Prostate gland (tissue), 2 donors: ENCODE measurements at regions not wholly inside any gene's neighbourhood (a gene's known extent, or its start where the extent isn't known, plus 50 kb on each side); places are given as distances from the start of the nearest gene placed in this dataset.

ENCODE experiments used
- DNase-seq: peaks from one replicate; pipeline ENCODE4 v3.0.0-alpha.2; 2019; ENCODE audit warnings: low spot score
- H3K27ac ChIP-seq, 2 donors: fragments of 200-600 bp; sonication (generic); 2 replicates each; pipeline ENCODE4 v1.5.1; 2017 to 2019
- H3K27me3 ChIP-seq: fragments of 200-600 bp; sonication (generic); replicated peaks from 2 replicates; pipeline ENCODE4 v1.5.1; 2019; ENCODE audit not compliant: insufficient read depth
- H3K36me3 ChIP-seq, 2 donors: fragments of 200-600 bp; sonication (generic); 1 replicate in 1 of 2; 2 replicates in 1 of 2; pipeline versions ENCODE4 v1.5.1 to v1.8.1; 2017 to 2019
- H3K4me1 ChIP-seq: fragments of 200-600 bp; sonication (generic); replicated peaks from 2 replicates; pipeline ENCODE4 v1.5.1; 2019
- H3K4me3 ChIP-seq, 2 donors: fragments of 200-600 bp; sonication (generic); 2 replicates each; pipeline ENCODE4 v1.5.1; 2017 to 2019
- H3K9me3 ChIP-seq: fragments of 200-600 bp; sonication (generic); 2 replicates; pipeline ENCODE4 v1.5.1; 2017
- CTCF ChIP-seq, 4 experiments: fragments of 200-600 bp in 2 of 4; fragments of 450-650 bp in 2 of 4; sonication (generic) in 2 of 4; IDR thresholded peaks; 1 replicate in 3 of 4; 2 replicates in 1 of 4; pipeline ENCODE4 v1.5.1; 2016 to 2019; ENCODE audit warnings: antibody characterized with exemption in 4 of 4, mild to moderate bottlenecking in 2 of 4, moderate library complexity in 2 of 4
- POLR2A ChIP-seq: fragments of 450-650 bp; IDR thresholded peaks from one replicate; pipeline ENCODE4 v1.6.1; 2016; ENCODE audit warnings: antibody characterized with exemption, mild to moderate bottlenecking
- POLR2AphosphoS5 ChIP-seq: sonication (generic); formaldehyde crosslinking; IDR thresholded peaks from one replicate; pipeline ENCODE4 v1.6.1; 2017; ENCODE audit warnings: antibody characterized with exemption
- WGBS: methylation state at CpG from one replicate; pipeline ENCODE4 v1.1.5; 2018; 5-methylcytosine and 5-hydroxymethylcytosine counted together
- intact Hi-C: fragments of 100-400 bp; cut with DNase I; formaldehyde crosslinking; loops from one replicate; pipeline ENCODE4 v1.14.2; 2022

GRCh38 chr20:24741493-24742072 is 207.5 kb upstream of the CST7 start:
- H3K4me3 ChIP-seq, result no peak overlapping the region
- DNase-seq, result no peak
- no peaks in the 10 kb centered on the region for H3K36me3 ChIP-seq
- no peaks in the 10 kb centered on the region for H3K4me1 ChIP-seq
- no peak overlapping the region for H3K27ac ChIP-seq
- intact Hi-C loops, result no loop called here
- H3K27me3 ChIP-seq, result no peaks in the 10 kb centered on the region
- 88% methylated on average over 11 of the region's 11 CpGs for WGBS
- H3K9me3 ChIP-seq, result no peaks in the 10 kb centered on the region
- TF ChIP-seq CTCF (IDR thresholded peaks at IDR 0.05) (no peak), POLR2AphosphoS5 (no peak), POLR2A (no peak)

DNA sequence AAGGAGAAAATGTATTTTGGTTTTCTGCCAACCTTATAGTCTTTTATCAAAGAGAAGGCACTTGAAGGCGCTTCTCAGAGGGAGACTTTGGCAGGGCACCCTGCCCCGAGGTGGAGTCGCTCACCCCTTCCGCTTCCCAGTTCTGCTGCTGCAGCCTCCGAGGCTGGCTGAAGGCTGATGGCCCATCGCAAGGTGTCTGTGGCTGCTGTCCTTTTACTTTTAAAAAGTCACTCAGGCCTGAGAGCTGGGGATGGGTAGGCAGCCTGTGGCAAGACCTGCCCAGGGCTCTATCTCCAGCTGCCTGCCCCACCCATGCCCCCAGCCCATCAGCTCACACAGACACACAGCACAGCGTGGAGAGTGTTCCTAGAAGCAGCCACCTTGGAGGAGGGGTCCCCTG is 206.6 kb upstream of the CST7 start:
- WGBS, result 34% methylated on average over 7 of the region's 7 CpGs
- intact Hi-C loops, result no loop called here

DNA sequence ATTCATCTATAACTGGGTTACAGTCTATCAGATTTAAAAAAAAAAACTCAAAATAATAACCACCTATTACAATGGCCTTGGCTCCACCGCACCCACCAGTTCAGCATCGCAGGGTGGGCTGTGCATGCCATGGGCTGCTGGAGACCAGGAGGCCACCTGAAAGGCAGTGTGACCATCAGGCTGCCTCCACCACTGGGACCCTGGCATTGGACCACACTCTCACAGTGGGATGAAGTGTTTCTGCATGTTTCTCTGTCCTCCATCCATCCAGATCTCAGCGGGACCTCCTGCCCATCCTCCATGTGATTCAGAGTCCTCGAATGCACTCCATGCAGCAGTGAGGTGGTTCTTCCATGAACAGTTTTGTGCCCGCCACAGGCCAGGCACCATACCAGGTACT is 206.1 kb upstream of the CST7 start:
- Histone ChIP-seq H3K9me3 (no peaks in the 10 kb centered on the region), H3K4me3 (no peak overlapping the region), H3K27me3 (no peaks in the 10 kb centered on the region), H3K4me1 (no peaks in the 10 kb centered on the region), H3K27ac (no peak overlapping the region), H3K36me3 (no peaks in the 10 kb centered on the region)
- no peak for DNase-seq
- TF ChIP-seq POLR2AphosphoS5, result no peak
- TF ChIP-seq CTCF (IDR thresholded peaks at IDR 0.05), result no peak
- TF ChIP-seq POLR2A, result no peak
- WGBS, result 97% methylated on average over 5 of the region's 5 CpGs
- intact Hi-C loops, result no loop called here

More for the DNA sequence above, 206.6 kb upstream of the CST7 start:
- DNase-seq, result no peak
- no peak for TF ChIP-seq CTCF (IDR thresholded peaks at IDR 0.05)
- TF ChIP-seq POLR2A, result no peak
- TF ChIP-seq POLR2AphosphoS5, result no peak
- no peaks in the 10 kb centered on the region for H3K27me3 ChIP-seq
- H3K4me1 ChIP-seq, result no peaks in the 10 kb centered on the region
- no peak overlapping the region for H3K4me3 ChIP-seq
- no peaks in the 10 kb centered on the region for H3K36me3 ChIP-seq
- H3K9me3 ChIP-seq, result no peaks in the 10 kb centered on the region
- H3K27ac ChIP-seq, result no peak overlapping the region

DNA sequence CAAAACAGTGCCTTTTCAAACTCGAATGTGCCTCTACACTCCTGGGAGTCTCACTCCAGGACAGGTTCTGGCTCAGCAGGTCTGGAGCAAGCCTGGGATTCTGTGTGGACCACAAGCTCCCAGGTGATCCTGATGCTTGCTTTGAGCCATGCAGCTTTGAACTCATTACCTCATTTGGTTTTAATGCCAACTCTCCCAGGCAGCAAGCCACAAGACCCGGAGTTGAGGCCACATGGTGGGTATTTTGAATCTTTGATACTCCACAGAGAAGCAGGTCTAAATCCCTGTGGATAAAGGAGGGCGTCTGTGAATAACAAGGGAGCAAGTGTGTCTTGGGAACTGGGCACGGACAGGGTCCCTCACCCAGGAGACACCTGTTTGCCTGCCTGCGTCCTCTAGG is 205.4 kb upstream of the CST7 start:
- no peak for DNase-seq
- H3K4me1 ChIP-seq, result no peaks in the 10 kb centered on the region
- intact Hi-C loops, result no loop called here
- no peak for TF ChIP-seq POLR2AphosphoS5
- TF ChIP-seq POLR2A, result no peak
- TF ChIP-seq CTCF (IDR thresholded peaks at IDR 0.05), result no peak
- H3K27me3 ChIP-seq, result no peaks in the 10 kb centered on the region
- no peaks in the 10 kb centered on the region for H3K36me3 ChIP-seq
- WGBS, result 85% methylated on average over 5 of the region's 5 CpGs
- H3K4me3 ChIP-seq, result no peak overlapping the region
- no peaks in the 10 kb centered on the region for H3K9me3 ChIP-seq
- H3K27ac ChIP-seq, result no peak overlapping the region

DNA sequence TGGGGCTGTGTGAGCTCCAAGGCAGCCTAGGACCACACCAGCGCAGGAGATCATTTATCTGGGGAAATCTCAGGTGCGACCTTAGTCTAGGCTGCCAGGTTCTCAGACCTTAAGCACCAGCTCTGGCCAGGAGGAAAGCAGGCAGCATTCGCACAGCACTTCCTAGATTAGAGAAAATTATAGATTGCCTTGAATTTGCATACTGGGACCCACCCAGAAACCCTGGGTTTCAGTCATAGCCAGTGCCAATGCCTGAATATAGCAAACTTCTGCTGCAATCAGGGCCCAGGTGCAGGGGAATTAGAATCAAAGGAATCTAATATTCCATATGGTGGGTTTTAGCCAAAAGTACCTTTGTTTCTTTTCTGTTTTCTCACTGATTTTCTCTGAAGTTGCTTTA is 204.3 kb upstream of the CST7 start:
- H3K27ac ChIP-seq, result no peak overlapping the region
- H3K4me1 ChIP-seq, result no peaks in the 10 kb centered on the region
- H3K27me3 ChIP-seq, result no peaks in the 10 kb centered on the region
- intact Hi-C loops, result no loop called here
- no peak overlapping the region for H3K4me3 ChIP-seq
- 90% methylated on average over 3 of the region's 3 CpGs for WGBS
- DNase-seq, result no peak
- TF ChIP-seq POLR2AphosphoS5 (no peak), CTCF (IDR thresholded peaks at IDR 0.05) (no peak), POLR2A (no peak)
- no peaks in the 10 kb centered on the region for H3K36me3 ChIP-seq
- H3K9me3 ChIP-seq, result no peaks in the 10 kb centered on the region
